Transverse colon (tissue), 4 donors: ENCODE measurements at regions not wholly inside any gene's neighbourhood (a gene's known extent, or its start where the extent isn't known, plus 50 kb on each side); places are given as distances from the start of the nearest gene placed in this dataset.

Experiments
- DNase-seq: peaks from one replicate; pipeline ENCODE4 v3.0.0-alpha.2; 2019
- H3K27ac ChIP-seq, 4 donors: fragments of 200-600 bp; sonication (generic); 2 replicates each; pipeline ENCODE4 v1.5.1; 2016 to 2018; ENCODE audit warnings: inconsistent platforms in 4 of 4
- H3K27me3 ChIP-seq: fragments of 200-600 bp; sonication (generic); 2 replicates; pipeline ENCODE4 v1.5.1; 2017; ENCODE audit warnings: inconsistent platforms
- H3K36me3 ChIP-seq, 4 donors: fragments of 200-600 bp; sonication (generic); 2 replicates each; pipeline ENCODE4 v1.5.1; 2017 to 2019; ENCODE audit warnings: inconsistent platforms in 4 of 4
- H3K4me1 ChIP-seq, 4 donors: fragments of 200-600 bp; sonication (generic); 2 replicates each; pipeline ENCODE4 v1.5.1; 2017 to 2020; ENCODE audit warnings: inconsistent platforms in 4 of 4
- H3K4me3 ChIP-seq, 4 donors: fragments of 200-600 bp; sonication (generic); 1 replicate in 1 of 4; 2 replicates in 3 of 4; pipeline versions ENCODE4 v1.5.1 to v1.6.1; 2017 to 2019; ENCODE audit warnings: inconsistent platforms in 4 of 4
- H3K9me3 ChIP-seq, 2 donors: fragments of 200-600 bp; sonication (generic); 2 replicates each; pipeline ENCODE4 v1.5.1; 2017 to 2019; ENCODE audit warnings: inconsistent platforms in 2 of 2
- EP300 ChIP-seq: sonication (generic); formaldehyde crosslinking; IDR thresholded peaks from one replicate; pipeline ENCODE4 v1.6.1; 2017; ENCODE audit warnings: antibody characterized with exemption, low read depth
- POLR2A ChIP-seq: fragments of 450-650 bp; IDR thresholded peaks from one replicate; pipeline ENCODE4 v1.6.1; 2016; ENCODE audit warnings: antibody characterized with exemption, mild to moderate bottlenecking, moderate library complexity
- POLR2AphosphoS5 ChIP-seq, 3 donors: sonication (generic); formaldehyde crosslinking; IDR thresholded peaks; one replicate each; pipeline ENCODE4 v1.6.1; 2016; ENCODE audit warnings: antibody characterized with exemption in 3 of 3
- WGBS, 2 donors: methylation state at CpG; one replicate each; pipeline ENCODE4 v1.1.5; 2018; ENCODE audit warnings: low coverage in 1 of 2; 5-methylcytosine and 5-hydroxymethylcytosine counted together
- in situ Hi-C, 4 donors: fragments of 200-750 bp; cut with MboI; loops; one replicate each; pipeline versions ENCODE4 v1.15.0 to v1.15.1; 2017; ENCODE audit warnings: low sequenced_read_pairs in 3 of 4, low pct_ligation_motif_present in 1 of 4, low pct_unique_long_range_greater_than_20kb in 1 of 4
- intact Hi-C: fragments of 100-400 bp; cut with DNase I; formaldehyde crosslinking; loops from one replicate; pipeline ENCODE4 v1.15.1; 2023; ENCODE audit warnings: low total_unique reads
- TF ChIP-seq, protein P1 (sequence below), 5 experiments: fragments of 200-600 bp in 3 of 5; fragments of 450-650 bp in 2 of 5; sonication (generic) in 3 of 5; IDR thresholded peaks; 1 replicate in 2 of 5; 2 replicates in 3 of 5; pipeline ENCODE4 v1.5.1; 2016 to 2017; ENCODE audit warnings: antibody characterized with exemption in 5 of 5, inconsistent platforms in 3 of 5, mild to moderate bottlenecking in 2 of 5, moderate library complexity in 1 of 5

DNA sequence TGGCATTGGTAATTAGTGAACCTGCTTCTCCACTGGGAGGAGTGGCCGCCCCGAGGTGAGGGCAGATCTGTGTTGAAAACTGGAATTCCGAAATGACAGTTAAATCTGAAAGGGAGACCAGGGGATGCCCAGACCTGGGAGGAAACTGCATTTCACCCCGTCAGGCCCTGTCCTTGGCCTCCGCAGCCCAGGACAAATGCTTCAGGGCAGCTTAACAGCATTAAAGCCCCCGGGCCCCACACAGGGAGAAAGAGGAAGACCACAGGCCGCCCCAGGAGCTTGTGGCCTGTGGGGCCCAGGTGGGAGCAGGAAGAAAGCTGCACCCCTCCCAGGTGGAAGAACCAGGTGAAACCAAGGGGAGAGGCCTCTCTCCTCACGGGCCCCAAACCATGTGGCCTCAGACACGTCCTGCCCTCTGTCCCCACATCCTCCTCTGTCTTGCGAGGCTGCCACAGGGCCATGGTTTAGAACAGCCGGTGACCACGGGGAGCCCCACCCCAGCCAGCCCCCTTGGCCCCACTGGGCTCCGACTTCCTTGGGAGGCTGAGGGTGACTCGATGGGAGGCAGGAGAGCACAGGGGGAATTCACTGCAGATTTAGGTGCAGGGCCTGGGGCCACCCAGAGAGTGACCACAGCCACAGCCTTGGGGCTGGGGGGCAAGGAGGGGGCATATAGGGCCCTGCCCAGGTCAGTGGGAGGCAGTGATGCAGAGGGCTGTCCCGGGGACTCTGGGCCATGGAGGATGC, 265.4 kb downstream of the ADGRD1 start:
- no peak for DNase-seq
- intact Hi-C loops: no loop called here
- H3K36me3 ChIP-seq: no peaks in the 10 kb centered on the region
- no peak overlapping the region for H3K4me3 ChIP-seq
- in situ Hi-C loops: no loop called here
- peaks cover 0 to 9% (median 6%) of the 10 kb centered on the region in 4 donors for H3K4me1 ChIP-seq
- H3K27ac ChIP-seq: peak overlapping the region in 1 of 4 donors; percentile 12
- no peaks in the 10 kb centered on the region for H3K9me3 ChIP-seq
- H3K27me3 ChIP-seq: peaks cover 31% of the 10 kb centered on the region
- WGBS, 2 donors: 59 to 100% methylated on average over 1 to 12 of the region's 15 CpGs
- TF ChIP-seq POLR2A: no peak
- no peak for TF ChIP-seq POLR2AphosphoS5 (IDR thresholded peaks at IDR 0.05)
- no peak for TF ChIP-seq EP300
- TF ChIP-seq, protein P1, sequence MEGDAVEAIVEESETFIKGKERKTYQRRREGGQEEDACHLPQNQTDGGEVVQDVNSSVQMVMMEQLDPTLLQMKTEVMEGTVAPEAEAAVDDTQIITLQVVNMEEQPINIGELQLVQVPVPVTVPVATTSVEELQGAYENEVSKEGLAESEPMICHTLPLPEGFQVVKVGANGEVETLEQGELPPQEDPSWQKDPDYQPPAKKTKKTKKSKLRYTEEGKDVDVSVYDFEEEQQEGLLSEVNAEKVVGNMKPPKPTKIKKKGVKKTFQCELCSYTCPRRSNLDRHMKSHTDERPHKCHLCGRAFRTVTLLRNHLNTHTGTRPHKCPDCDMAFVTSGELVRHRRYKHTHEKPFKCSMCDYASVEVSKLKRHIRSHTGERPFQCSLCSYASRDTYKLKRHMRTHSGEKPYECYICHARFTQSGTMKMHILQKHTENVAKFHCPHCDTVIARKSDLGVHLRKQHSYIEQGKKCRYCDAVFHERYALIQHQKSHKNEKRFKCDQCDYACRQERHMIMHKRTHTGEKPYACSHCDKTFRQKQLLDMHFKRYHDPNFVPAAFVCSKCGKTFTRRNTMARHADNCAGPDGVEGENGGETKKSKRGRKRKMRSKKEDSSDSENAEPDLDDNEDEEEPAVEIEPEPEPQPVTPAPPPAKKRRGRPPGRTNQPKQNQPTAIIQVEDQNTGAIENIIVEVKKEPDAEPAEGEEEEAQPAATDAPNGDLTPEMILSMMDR (IDR thresholded peaks at IDR 0.05): no peak

DNA sequence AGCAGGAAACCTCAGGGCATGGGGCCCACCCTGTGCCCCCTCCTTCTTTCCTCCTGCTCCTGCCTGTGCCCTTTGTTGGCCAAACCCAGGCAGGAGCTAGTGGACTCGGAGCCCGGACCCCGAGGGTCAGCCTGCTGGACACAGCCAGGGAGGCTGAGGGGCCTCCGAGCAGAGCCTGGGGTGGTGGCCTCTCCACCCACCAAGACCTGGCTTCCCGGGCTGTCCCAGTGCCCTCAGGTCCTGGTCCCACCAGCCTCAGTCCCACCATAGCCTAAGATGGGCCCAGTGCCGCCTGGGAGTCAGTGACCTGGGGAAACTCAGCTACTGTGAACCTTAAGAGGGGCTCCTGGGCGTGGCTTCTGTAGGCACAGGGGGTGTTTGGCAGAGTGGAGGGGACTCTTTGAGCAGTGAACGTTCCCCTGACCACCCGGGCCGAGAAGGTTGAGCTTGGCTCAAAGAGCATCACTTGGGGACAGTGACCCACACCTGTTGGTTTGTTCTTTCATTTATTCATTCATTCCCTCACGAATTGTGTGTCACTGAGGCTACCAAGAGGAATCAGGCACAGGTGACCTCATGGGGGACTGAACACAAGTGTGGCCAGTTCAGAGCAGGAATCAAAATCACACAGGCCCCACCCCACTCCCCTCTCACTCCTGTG, 266.1 kb downstream of the ADGRD1 start:
- Histone ChIP-seq H3K9me3 (no peaks in the 10 kb centered on the region), H3K36me3 (no peaks in the 10 kb centered on the region), H3K27ac (no peak overlapping the region), H3K4me1 (peaks cover 0 to 9% (median 6%) of the 10 kb centered on the region in 4 donors), H3K4me3 (no peak overlapping the region), H3K27me3 (peaks cover 31% of the 10 kb centered on the region)
- TF ChIP-seq POLR2A: no peak
- TF ChIP-seq POLR2AphosphoS5 (IDR thresholded peaks at IDR 0.05): no peak
- TF ChIP-seq EP300: no peak
- TF ChIP-seq, protein P1 (IDR thresholded peaks at IDR 0.05): no peak
- in situ Hi-C loops: no loop called here
- WGBS, 2 donors: 74% methylated on average over 11 of the region's 11 CpGs; no CpG with 5 or more reads in 1 of the 2 donors
- intact Hi-C loops: no loop called here
- DNase-seq: no peak

DNA sequence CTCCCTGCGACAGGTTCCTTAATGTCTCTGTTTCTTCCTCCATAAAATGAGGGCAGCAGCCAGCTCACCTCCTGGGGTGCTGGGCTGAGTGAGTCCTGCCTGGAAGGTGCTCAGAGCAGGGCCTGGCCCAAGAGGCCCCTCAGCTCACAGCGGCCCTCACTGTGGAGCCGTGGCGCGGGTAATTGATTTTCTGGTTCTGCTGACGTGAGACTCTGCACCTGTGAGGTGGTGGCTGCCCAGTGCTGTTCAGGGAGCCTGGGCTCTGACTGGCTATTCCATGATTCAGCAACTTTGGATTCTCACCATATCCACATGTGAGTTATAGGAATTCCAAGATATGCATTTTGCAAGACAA, 266.6 kb downstream of the ADGRD1 start:
- in situ Hi-C loops: no loop called here
- H3K4me1 ChIP-seq: peaks cover 0 to 9% (median 6%) of the 10 kb centered on the region in 4 donors

More for the DNA sequence above, 266.6 kb downstream of the ADGRD1 start:
- H3K27ac ChIP-seq: no peak overlapping the region
- H3K27me3 ChIP-seq: peaks cover 31% of the 10 kb centered on the region
- intact Hi-C loops: no loop called here
- H3K36me3 ChIP-seq: no peaks in the 10 kb centered on the region
- no peaks in the 10 kb centered on the region for H3K9me3 ChIP-seq
- DNase-seq: no peak
- 90% methylated on average over 6 of the region's 6 CpGs; no CpG with 5 or more reads in 1 of the 2 donors for WGBS, 2 donors
- no peak for TF ChIP-seq EP300
- no peak for TF ChIP-seq POLR2A
- no peak for TF ChIP-seq POLR2AphosphoS5 (IDR thresholded peaks at IDR 0.05)
- TF ChIP-seq, protein P1 (IDR thresholded peaks at IDR 0.05): no peak
- no peak overlapping the region for H3K4me3 ChIP-seq
